Karpas-422 (cell line): ENCODE measurements at regions not wholly inside any gene's neighbourhood (a gene's known extent, or its start where the extent isn't known, plus 50 kb on each side); places are given as distances from the start of the nearest gene placed in this dataset.

Source experiments
- DNase-seq: peaks from one replicate; pipeline ENCODE4 v3.0.0-alpha.2; 2015
- H2AFZ ChIP-seq: fragments of 200-600 bp; sonication (generic); 2 replicates; pipeline ENCODE4 v1.6.1; 2014; ENCODE audit warnings: antibody characterized with exemption, low read length, mixed read lengths
- H3K27ac ChIP-seq: fragments of 200-600 bp; sonication (generic); 2 replicates; pipeline ENCODE4 v1.5.1; 2014; ENCODE audit warnings: mild to moderate bottlenecking, low read length, moderate library complexity
- H3K27me3 ChIP-seq: fragments of 200-600 bp; sonication (generic); 2 replicates; pipeline ENCODE4 v1.6.1; 2014; ENCODE audit warnings: low read length, mixed read lengths
- H3K36me3 ChIP-seq: fragments of 200-600 bp; sonication (generic); 2 replicates; pipeline ENCODE4 v1.6.1; 2014; ENCODE audit warnings: low read length, mixed read lengths; ENCODE audit not compliant: insufficient read depth
- H3K4me1 ChIP-seq: fragments of 200-600 bp; sonication (generic); 2 replicates; pipeline ENCODE4 v1.6.1; 2014; ENCODE audit warnings: mild to moderate bottlenecking, low read length, mixed read lengths
- H3K4me2 ChIP-seq: fragments of 200-600 bp; sonication (generic); 2 replicates; pipeline ENCODE4 v1.6.1; 2014; ENCODE audit warnings: low read length, low read depth, mild to moderate bottlenecking; ENCODE audit not compliant: poor library complexity, severe bottlenecking
- H3K4me3 ChIP-seq: fragments of 200-600 bp; sonication (generic); 2 replicates; pipeline ENCODE4 v1.5.1; 2014; ENCODE audit warnings: mild to moderate bottlenecking, antibody characterized with exemption, low read length, mixed read lengths
- H3K79me2 ChIP-seq: fragments of 200-600 bp; sonication (generic); 2 replicates; pipeline ENCODE4 v1.6.1; 2014; ENCODE audit warnings: mild to moderate bottlenecking, low read length, mixed read lengths
- H3K9ac ChIP-seq: fragments of 200-600 bp; sonication (generic); 2 replicates; pipeline ENCODE4 v1.6.0; 2014; ENCODE audit warnings: low read length
- H3K9me2 ChIP-seq: fragments of 200-600 bp; sonication (generic), shearing (Covaris generic); replicated peaks from 2 replicates; pipeline ENCODE4 v1.6.0; 2014; ENCODE audit warnings: mild to moderate bottlenecking, low read length, moderate library complexity; ENCODE audit not compliant: insufficient read depth
- H3K9me3 ChIP-seq: fragments of 300-700, 200-600 bp; sonication (generic); 2 replicates; pipeline ENCODE4 v1.6.1; 2014; ENCODE audit warnings: low read length, mixed read lengths
- H4K20me1 ChIP-seq: fragments of 200-600 bp; sonication (generic); 2 replicates; pipeline ENCODE4 v1.6.1; 2014; ENCODE audit warnings: mild to moderate bottlenecking, antibody characterized with exemption, low read length, low read depth; ENCODE audit not compliant: insufficient read depth

DNA sequence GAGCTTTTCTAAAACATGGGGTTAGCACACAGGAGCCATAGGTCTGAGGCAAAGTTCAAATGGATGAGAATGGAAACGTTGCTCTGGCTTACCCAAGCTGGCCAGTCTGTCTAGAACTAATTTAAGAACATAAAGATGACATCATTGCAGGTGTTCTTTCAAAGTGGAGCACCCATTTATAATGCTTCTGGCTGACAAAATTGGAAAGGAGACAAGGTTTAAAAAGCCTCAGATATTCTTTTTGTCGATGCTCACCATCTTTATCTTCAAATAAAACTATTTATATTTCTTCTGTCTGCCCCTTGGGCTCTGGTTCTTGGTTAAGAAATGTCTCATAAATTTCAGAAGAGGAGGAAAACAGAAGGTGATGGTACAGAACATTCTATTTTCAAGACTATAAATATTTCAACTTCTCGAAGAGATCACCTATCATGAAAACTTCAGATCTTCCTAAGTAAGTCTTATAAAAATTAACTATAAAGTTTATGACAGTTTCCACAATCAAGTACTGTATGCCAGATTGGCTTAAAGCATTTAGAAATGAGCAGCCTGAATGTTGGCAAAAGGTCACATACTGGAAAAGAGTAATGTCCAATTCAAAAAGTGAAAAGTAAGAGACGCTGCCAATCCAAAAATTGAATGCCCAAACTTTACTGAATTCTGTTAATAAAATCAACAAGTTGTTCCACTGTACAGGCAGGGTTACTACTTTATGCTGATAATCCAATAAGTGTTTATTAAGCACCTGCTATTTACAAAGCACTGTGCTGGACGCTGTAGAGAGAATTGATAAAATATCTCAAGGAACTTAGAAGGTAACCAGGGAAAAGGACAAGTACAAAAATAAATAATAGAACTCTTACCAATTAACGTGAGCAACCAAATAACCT is 92.0 kb downstream of the ETS2 start:
- Histone ChIP-seq H3K4me3 (no peak overlapping the region), H3K4me2 (peak overlapping the region; percentile 52), H2AFZ (no peak overlapping the region), H3K27ac (peak overlapping the region; percentile 34; the same call in 1 of the 2 replicates), H3K4me1 (peaks cover 24% of the 10 kb centered on the region), H3K9ac (no peak overlapping the region), H3K27me3 (no peaks in the 10 kb centered on the region), H3K36me3 (no peaks in the 10 kb centered on the region), H3K9me3 (no peaks in the 10 kb centered on the region), H4K20me1 (no peaks in the 10 kb centered on the region), H3K79me2 (no peaks in the 10 kb centered on the region), H3K9me2 (no peaks in the 10 kb centered on the region)
- DNase-seq = peak; percentile 56

DNA sequence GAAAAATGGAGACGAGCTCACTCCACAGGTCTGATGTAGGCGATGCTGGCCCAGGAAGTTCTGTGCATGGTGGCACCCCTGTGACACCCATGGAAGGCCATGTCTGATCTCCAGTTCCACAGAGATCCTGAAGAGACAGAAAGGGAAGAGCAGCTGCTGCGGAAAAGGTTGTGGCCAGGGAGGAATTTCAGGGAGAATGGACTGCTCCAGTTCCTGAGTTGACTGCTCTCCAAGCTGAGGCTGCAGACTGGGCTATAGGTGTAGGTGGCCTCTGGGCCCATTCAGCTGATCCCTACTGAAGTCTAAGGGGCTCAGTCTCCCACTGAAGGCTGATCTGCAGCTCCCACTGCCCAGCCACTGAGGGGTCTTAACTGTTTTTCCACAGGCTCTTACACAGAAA is 89.2 kb downstream of the ETS2 start:
- no peak overlapping the region for H3K4me3 ChIP-seq
- no peak overlapping the region for H3K4me2 ChIP-seq
- H3K27me3 ChIP-seq = no peaks in the 10 kb centered on the region
- no peak overlapping the region for H3K27ac ChIP-seq
- H3K36me3 ChIP-seq = no peaks in the 10 kb centered on the region
- no peak for DNase-seq
- H3K9ac ChIP-seq = no peak overlapping the region
- no peaks in the 10 kb centered on the region for H3K79me2 ChIP-seq
- no peak overlapping the region for H2AFZ ChIP-seq
- no peaks in the 10 kb centered on the region for H4K20me1 ChIP-seq
- peaks cover 28% of the 10 kb centered on the region for H3K4me1 ChIP-seq
- no peaks in the 10 kb centered on the region for H3K9me3 ChIP-seq
- no peaks in the 10 kb centered on the region for H3K9me2 ChIP-seq

DNA sequence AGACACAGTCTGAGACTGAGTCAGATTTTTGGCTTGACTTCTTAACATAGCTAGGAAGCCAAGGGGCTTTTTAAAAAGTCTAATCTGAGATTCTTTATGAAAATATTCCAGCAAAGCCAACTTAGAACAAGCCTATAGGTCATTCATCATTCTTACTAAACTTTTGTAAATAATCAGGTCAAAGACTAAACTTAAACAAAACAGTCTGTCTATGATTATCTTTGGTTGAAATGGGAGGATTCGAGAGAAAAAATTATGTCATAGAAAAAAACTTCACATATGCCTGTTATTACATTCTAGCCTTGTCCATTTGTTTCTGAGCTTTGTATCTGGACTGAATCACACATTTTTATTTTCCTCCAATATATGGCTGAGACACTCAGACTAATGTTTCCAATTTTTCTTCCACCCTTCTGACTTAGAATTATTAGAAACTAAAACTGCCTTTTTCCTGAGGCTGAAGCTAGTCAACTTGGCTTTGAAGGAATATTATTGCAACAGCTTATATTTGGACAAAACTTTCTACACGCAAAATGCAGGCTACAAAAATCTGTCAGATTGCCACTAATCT is 83.3 kb downstream of the ETS2 start:
- H3K27ac ChIP-seq = no peak overlapping the region
- H2AFZ ChIP-seq = no peak overlapping the region
- H3K4me2 ChIP-seq = no peak overlapping the region

DNA sequence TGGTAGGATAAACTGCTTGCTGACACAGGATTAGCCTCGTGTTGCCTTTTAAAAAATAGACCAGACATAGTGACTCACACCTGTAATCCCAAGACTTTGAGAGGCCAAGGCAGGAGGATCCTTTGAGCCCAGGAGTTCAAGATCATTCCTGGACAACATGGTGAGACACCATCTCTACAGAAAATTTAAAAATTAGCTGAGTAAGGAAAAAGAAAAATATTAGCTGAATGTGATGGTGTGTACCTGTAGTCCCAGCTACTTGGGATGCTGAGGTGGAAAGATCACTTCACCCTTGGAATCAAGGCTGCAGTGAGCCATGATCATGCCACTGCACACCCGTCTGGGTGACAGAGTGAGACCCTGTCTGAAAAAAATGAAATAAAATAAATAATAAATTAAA is 82.0 kb downstream of the ETS2 start:
- no peak overlapping the region for H3K27ac ChIP-seq
- no peaks in the 10 kb centered on the region for H3K36me3 ChIP-seq
- no peaks in the 10 kb centered on the region for H4K20me1 ChIP-seq
- H3K9me3 ChIP-seq = no peaks in the 10 kb centered on the region; the same call in 1 of the 2 replicates
- H3K79me2 ChIP-seq = no peaks in the 10 kb centered on the region
- H2AFZ ChIP-seq = no peak overlapping the region
- no peak for DNase-seq
- H3K4me1 ChIP-seq = peaks cover 4% of the 10 kb centered on the region; the same call in 1 of the 2 replicates
- no peaks in the 10 kb centered on the region for H3K9me2 ChIP-seq
- no peak overlapping the region for H3K4me3 ChIP-seq
- H3K4me2 ChIP-seq = no peak overlapping the region
- no peak overlapping the region for H3K9ac ChIP-seq
- 0 out of 2 replicates have a peak, but pooled peaks cover 4% of the 10 kb centered on the region for H3K27me3 ChIP-seq

More for the DNA sequence above, 83.3 kb downstream of the ETS2 start:
- no peaks in the 10 kb centered on the region for H3K79me2 ChIP-seq
- peaks cover 4% of the 10 kb centered on the region; the same call in 1 of the 2 replicates for H3K4me1 ChIP-seq
- H3K27me3 ChIP-seq = 0 out of 2 replicates have a peak, but pooled peaks cover 4% of the 10 kb centered on the region
- no peak for DNase-seq
- H3K9me3 ChIP-seq = no peaks in the 10 kb centered on the region; the same call in 1 of the 2 replicates
- H3K9me2 ChIP-seq = no peaks in the 10 kb centered on the region
- no peaks in the 10 kb centered on the region for H4K20me1 ChIP-seq
- H3K36me3 ChIP-seq = no peaks in the 10 kb centered on the region
- no peak overlapping the region for H3K9ac ChIP-seq
- H3K4me3 ChIP-seq = no peak overlapping the region

DNA sequence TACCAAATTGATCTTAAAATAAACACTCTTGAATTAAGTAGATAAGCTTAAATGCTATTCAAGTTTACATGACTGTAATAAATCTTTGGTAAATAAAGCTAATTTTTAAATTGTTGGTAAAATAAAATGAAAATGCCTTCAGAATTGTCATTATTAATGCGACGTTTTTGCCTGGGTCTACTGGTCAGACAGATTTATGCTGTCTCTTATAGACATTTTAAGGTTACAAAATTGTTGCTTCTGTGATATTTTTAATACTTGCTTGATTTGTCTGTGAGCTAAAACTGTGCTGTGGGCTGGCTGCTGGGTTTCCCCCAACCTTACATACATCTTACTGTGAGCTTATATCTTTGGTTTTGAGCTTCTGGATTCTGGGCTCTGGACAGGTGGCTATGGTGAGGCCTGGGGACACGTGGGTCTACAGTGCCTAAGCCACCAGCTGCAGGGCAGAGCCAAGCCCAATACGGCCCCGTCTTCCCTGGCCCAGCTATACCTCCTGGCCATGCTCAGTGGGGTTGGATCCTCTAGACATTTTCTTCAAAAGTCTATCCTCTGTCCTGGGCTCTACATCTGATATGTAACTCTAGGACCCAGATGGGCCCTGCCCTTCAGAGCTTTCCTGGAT is 81.4 kb downstream of the ETS2 start:
- DNase-seq = no peak
- no peaks in the 10 kb centered on the region; the same call in 1 of the 2 replicates for H3K9me3 ChIP-seq
- H3K9me2 ChIP-seq = no peaks in the 10 kb centered on the region

DNA sequence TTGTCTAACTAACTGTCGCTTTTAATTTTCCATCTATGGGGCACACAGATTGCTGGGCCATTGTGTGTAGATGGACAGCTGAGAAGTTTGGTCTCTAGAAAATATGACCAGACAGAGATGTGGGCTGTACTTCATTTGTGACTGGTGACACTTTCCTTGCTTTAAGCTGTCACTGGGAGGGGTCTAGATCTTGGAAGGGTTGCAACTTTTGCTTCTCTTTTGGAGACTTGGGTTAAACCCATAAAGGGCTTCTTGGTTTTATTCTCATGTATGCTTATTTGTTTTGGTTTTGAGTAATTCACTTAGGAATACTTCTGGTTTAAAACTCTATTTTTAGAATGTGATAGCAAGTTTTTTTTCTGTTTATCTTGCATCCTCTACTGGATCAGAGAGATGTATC is 80.2 kb downstream of the ETS2 start:
- DNase-seq = no peak
- H3K79me2 ChIP-seq = no peaks in the 10 kb centered on the region
- H3K36me3 ChIP-seq = no peaks in the 10 kb centered on the region
- peaks cover under 1% of the 10 kb centered on the region; the same call in 1 of the 2 replicates for H3K4me1 ChIP-seq
- no peak overlapping the region for H3K4me2 ChIP-seq
- no peak overlapping the region for H3K27ac ChIP-seq
- H3K9me3 ChIP-seq = no peaks in the 10 kb centered on the region; the same call in 1 of the 2 replicates
- no peaks in the 10 kb centered on the region for H3K9me2 ChIP-seq
- 0 out of 2 replicates have a peak, but pooled peaks cover 4% of the 10 kb centered on the region for H3K27me3 ChIP-seq
- no peak overlapping the region for H3K9ac ChIP-seq
- H2AFZ ChIP-seq = no peak overlapping the region
- no peaks in the 10 kb centered on the region for H4K20me1 ChIP-seq
- H3K4me3 ChIP-seq = no peak overlapping the region

More for the DNA sequence above, 81.4 kb downstream of the ETS2 start:
- no peak overlapping the region for H2AFZ ChIP-seq
- H3K9ac ChIP-seq = no peak overlapping the region
- no peaks in the 10 kb centered on the region for H3K36me3 ChIP-seq
- H3K27ac ChIP-seq = no peak overlapping the region
- no peak overlapping the region for H3K4me2 ChIP-seq
- H3K4me3 ChIP-seq = no peak overlapping the region
- peaks cover 4% of the 10 kb centered on the region; the same call in 1 of the 2 replicates for H3K4me1 ChIP-seq
- H4K20me1 ChIP-seq = no peaks in the 10 kb centered on the region
- H3K27me3 ChIP-seq = 0 out of 2 replicates have a peak, but pooled peaks cover 4% of the 10 kb centered on the region
- no peaks in the 10 kb centered on the region for H3K79me2 ChIP-seq

DNA sequence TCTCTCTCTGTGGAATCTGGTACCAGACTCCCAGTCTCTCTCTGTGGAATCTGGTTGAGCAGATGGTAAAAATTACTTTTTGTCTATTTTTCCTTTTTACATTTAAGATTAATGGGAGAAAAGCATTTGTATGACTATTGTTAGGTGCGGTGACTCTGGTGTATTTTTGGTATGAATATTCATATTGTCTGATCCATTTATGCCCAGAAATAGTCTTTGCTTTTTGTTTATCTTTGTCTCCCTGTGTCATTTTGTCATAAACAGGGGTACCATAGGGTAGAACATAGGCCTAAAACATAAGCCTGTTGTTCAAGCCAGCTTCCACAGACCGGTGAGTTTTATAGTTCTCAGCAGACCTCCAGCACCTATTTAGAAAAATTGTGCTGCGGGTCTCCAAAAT is 78.7 kb downstream of the ETS2 start:
- no peaks in the 10 kb centered on the region for H4K20me1 ChIP-seq
- H3K9ac ChIP-seq = no peak overlapping the region
- H3K9me3 ChIP-seq = no peaks in the 10 kb centered on the region; the same call in 1 of the 2 replicates
- H2AFZ ChIP-seq = no peak overlapping the region
- H3K27ac ChIP-seq = no peak overlapping the region
- DNase-seq = no peak
- no peaks in the 10 kb centered on the region for H3K79me2 ChIP-seq
- no peaks in the 10 kb centered on the region for H3K36me3 ChIP-seq
- H3K27me3 ChIP-seq = 0 out of 2 replicates have a peak, but pooled peaks cover 4% of the 10 kb centered on the region
- H3K9me2 ChIP-seq = no peaks in the 10 kb centered on the region
- H3K4me2 ChIP-seq = no peak overlapping the region
- no peaks in the 10 kb centered on the region for H3K4me1 ChIP-seq
- H3K4me3 ChIP-seq = no peak overlapping the region

DNA sequence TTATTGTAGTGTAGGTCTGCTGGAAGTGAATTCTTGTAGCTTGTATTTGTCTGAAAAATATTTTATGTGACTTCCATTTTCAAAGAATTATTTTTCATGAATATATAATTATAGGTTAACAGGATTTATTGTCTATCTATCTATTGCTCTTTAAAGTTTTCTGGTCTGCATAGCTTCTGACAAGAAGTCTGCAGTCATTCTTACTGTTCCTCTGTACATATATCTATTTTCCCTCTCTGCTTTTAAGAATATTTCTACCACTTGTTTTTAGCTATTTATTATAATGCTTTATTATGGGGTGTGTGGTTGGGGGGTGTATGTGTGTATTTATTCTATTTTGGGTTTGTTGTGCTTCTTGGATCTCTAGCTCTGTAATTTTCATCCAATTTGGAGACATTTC is 77.4 kb downstream of the ETS2 start:
- H3K27ac ChIP-seq = no peak overlapping the region
- no peak overlapping the region for H3K4me2 ChIP-seq
- no peaks in the 10 kb centered on the region for H3K79me2 ChIP-seq
- no peak overlapping the region for H3K4me3 ChIP-seq
- H4K20me1 ChIP-seq = no peaks in the 10 kb centered on the region
- no peak overlapping the region for H3K9ac ChIP-seq
- no peaks in the 10 kb centered on the region for H3K9me2 ChIP-seq
- 0 out of 2 replicates have a peak, but pooled peaks cover 4% of the 10 kb centered on the region for H3K27me3 ChIP-seq
- no peak overlapping the region for H2AFZ ChIP-seq
- H3K9me3 ChIP-seq = no peaks in the 10 kb centered on the region; the same call in 1 of the 2 replicates
- H3K36me3 ChIP-seq = no peaks in the 10 kb centered on the region
- no peak for DNase-seq
- no peaks in the 10 kb centered on the region for H3K4me1 ChIP-seq
